GM12875 (cell line): ENCODE measurements at regions not wholly inside any gene's neighbourhood (a gene's known extent, or its start where the extent isn't known, plus 50 kb on each side); places are given as distances from the start of the nearest gene placed in this dataset.

Experiments
- H3K4me3 ChIP-seq: one replicate; pipeline ENCODE4 v1.5.1; 2011; ENCODE audit warnings: low read depth, low read length, control low read depth
- TF ChIP-seq, protein P1 (sequence below): IDR thresholded peaks from 2 replicates; pipeline ENCODE4 v1.5.1; 2011; ENCODE audit warnings: low read depth, mild to moderate bottlenecking, control low read depth, inconsistent platforms, low read length, moderate library complexity, borderline replicate concordance; ENCODE audit not compliant: insufficient read depth

DNA sequence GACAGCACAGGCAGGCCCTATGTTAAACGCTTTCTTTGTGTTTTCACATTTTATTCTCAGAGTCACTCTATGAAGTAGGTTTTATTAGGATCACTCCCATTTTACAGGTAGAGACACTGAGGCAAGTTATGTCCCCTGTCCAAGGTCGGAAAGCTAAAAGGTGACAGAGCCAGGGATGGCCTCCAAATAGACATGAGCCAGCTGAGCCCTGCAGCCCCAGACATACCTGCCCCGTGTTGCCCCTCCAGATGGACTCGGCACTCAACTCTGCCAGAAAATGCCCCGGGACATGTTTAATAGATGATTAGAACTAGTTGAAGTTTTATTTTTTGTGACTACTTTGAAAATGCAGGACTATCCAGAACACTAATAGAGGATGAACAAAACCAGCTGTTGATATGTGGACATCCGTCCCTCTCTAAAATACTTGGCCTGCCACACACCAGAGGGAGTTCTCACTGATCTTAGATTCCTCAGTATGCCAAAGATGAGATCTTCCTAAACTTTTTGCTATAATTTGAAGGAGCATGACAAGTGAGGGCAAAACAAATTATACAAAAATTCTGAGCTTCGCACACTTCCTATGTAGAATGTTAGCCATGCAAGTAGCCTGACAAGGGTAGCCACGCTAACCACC is 258.6 kb upstream of the ADAMTS16 start:
- TF ChIP-seq, protein P1, sequence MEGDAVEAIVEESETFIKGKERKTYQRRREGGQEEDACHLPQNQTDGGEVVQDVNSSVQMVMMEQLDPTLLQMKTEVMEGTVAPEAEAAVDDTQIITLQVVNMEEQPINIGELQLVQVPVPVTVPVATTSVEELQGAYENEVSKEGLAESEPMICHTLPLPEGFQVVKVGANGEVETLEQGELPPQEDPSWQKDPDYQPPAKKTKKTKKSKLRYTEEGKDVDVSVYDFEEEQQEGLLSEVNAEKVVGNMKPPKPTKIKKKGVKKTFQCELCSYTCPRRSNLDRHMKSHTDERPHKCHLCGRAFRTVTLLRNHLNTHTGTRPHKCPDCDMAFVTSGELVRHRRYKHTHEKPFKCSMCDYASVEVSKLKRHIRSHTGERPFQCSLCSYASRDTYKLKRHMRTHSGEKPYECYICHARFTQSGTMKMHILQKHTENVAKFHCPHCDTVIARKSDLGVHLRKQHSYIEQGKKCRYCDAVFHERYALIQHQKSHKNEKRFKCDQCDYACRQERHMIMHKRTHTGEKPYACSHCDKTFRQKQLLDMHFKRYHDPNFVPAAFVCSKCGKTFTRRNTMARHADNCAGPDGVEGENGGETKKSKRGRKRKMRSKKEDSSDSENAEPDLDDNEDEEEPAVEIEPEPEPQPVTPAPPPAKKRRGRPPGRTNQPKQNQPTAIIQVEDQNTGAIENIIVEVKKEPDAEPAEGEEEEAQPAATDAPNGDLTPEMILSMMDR, result no peak
- H3K4me3 ChIP-seq, result no peak overlapping the region

DNA sequence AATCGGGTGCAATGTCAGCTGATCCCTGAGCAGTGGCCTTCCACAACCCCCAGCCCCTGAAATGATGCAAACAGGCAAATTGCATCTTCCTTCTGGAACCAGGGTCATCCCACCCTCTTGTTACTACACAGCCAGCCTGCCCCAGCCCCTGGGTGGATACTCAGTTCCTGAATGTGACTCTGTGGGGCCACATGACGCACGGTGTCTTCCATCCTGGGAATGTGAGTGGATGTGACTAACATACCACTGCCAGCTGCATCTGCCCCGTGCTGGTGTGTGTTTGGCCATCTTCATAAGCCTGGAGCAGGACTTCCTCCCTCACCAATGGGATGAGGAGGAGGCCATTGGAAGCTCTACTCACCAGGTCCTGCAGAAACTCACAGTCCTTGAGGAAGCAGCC is 257.9 kb upstream of the ADAMTS16 start:
- no peak overlapping the region for H3K4me3 ChIP-seq
- TF ChIP-seq, protein P1, result no peak

DNA sequence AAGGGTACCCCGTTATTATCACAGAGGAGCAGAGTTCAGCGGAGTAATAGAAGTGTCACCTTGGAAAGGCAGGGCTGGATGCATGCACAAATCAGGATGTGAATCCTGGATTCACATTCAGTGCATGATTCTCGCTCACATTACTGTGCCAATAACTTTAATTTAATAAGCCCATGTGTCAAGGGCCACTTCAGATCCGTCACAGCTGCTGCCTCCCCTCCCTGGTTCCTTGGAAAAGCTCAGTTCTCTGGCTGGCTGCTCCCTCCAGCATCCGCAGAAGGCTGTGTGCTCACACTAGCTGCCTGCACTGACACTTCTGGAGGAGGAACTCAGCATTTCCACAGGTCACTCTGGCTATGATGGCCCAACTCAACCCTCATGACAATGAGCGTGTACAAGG is 256.8 kb upstream of the ADAMTS16 start:
- TF ChIP-seq, protein P1, result no peak
- no peak overlapping the region for H3K4me3 ChIP-seq

DNA sequence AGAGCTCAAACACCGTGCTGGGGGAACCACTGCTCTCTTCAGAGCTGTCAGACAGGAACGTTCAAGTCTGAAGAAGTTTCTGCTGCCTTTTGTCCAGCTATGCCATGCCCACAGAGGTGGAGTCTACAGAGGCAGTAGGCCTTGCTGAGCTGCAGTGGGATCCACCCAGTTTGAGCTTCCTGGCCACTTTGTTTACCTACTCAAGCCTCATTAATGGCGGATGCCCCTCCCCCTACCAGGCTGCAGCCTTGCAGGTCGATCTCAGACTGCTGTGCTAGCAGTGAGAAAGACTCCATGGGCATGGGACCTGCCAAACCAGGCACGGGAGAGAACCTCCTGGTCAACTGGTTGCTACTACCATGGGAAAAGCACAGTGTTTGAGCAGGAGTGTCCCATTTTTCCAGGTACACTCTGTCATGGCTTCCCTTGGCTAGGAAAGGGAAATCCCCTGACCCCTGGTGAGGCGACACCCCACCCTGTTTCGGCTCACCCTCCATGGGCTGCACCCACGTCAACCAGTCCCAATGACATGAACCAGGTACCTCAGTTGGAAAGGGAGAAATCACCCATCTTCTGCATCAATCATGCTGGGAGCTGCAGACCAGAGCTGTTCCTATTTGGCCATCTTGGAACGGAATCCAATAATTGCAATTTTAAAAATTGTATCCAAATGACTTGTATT is 246.9 kb upstream of the ADAMTS16 start:
- TF ChIP-seq, protein P1, result no peak
- no peak overlapping the region for H3K4me3 ChIP-seq

DNA sequence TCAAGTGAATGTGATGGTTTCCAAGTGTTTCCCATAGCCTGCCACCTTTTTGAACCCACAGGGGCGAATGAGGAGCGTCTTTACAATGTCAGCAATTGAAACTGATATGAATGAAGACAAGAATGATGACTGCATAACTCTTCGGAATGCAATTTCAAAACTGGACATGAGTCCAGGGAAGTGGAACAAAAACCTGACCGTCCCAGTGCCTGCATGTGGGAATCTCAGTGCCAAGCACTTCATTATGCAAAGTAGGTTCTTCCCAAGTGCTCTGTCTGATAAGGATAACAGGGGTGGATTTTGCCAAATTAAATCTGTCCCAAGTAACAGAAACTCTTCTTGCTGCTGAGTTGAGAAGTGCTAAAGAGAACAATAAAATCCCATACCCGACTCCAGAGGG is 243.8 kb upstream of the ADAMTS16 start:
- H3K4me3 ChIP-seq, result no peak overlapping the region
- TF ChIP-seq, protein P1, result no peak

DNA sequence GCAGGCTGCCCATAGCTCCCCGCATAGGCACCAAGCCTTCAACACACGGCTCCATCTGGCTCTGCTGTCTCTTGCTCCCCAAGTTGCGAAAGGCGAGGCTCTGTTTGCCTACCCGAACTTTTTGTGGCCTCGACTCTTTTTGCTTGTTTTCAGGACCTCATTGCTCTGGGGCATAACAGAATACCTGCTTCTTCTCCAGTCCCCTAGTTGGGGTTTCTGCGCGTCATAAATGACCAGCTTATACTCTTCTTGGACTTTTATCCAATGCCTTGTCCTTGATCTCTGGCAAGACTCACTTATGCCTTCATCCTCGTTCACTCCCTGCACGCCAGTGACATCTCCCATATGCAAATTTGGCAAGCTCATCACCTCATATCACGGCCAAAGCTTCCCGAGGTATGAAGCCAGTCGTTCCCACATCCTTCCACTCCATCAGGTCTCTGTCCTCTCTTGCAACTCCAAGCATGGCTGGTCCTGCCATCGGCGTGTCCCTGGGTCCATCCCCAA is 238.8 kb upstream of the ADAMTS16 start:
- TF ChIP-seq, protein P1, result no peak
- H3K4me3 ChIP-seq, result no peak overlapping the region

DNA sequence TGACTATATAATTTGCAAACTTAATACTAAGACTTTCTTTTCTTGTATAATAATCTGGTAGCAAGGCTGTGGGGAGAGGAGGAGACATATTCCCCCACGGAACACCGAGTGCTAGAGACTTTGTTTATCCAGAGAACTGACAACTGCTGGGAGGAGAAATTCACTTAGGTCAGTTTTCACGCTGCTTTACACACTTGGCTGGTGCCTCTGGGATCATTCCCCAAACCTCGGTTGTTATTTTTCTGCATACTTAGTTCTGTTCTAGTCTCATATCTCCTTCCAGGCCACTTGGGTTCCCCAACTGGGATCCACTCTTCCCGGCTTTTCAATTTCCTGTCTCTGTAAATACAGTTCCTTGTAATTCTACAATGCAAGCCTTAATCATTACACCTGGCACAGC is 238.2 kb upstream of the ADAMTS16 start:
- TF ChIP-seq, protein P1, result no peak

More for the DNA sequence above, 238.2 kb upstream of the ADAMTS16 start:
- no peak overlapping the region for H3K4me3 ChIP-seq
